H1 (cell line): ENCODE measurements at regions not wholly inside any gene's neighbourhood (a gene's known extent, or its start where the extent isn't known, plus 50 kb on each side); places are given as distances from the start of the nearest gene placed in this dataset.

ENCODE experiments used
- CTCF ChIA-PET: fragments of 300-600 bp; sonication (Branson Sonifier 250); formaldehyde crosslinking; loops from one replicate; lab custom pipeline; 2021; ENCODE audit not compliant: partially characterized antibody; lab: Charles Lee
- POLR2A ChIA-PET: fragments of 300-600 bp; sonication (Branson Sonifier 250); formaldehyde crosslinking; loops from one replicate; lab custom pipeline; 2021; ENCODE audit warnings: inconsistent platforms; ENCODE audit not compliant: partially characterized antibody; lab: Charles Lee
- DNase-seq, 2 experiments: peaks; one replicate each; pipeline versions ENCODE4 v3.0.0 to v3.0.0-alpha.2; 2010 to 2022; ENCODE audit warnings: low spot score in 2 of 2, low read depth in 1 of 2, mixed read lengths in 1 of 2
- FAIRE-seq: peaks from 2 replicates; lab custom pipeline; 2011; peaks lifted over from hg19 to GRCh38; lab: Jason Lieb, UNC
- H2AFZ ChIP-seq: 2 replicates; pipeline ENCODE4 v1.8.1; 2012; ENCODE audit warnings: low read length, inconsistent platforms
- H2AK5ac ChIP-seq: 2 replicates; pipeline ENCODE4 v1.6.1; 2013; ENCODE audit warnings: low read depth, low read length
- H2BK120ac ChIP-seq: replicated peaks from 2 replicates; pipeline ENCODE3; 2013; ENCODE audit warnings: low read depth, low read length, inconsistent platforms
- H2BK12ac ChIP-seq: 2 replicates; pipeline ENCODE4 v1.6.1; 2013; ENCODE audit warnings: low read depth, low read length
- H2BK15ac ChIP-seq: 2 replicates; pipeline ENCODE4 v1.6.1; 2013; ENCODE audit warnings: low read length
- H2BK20ac ChIP-seq: 2 replicates; pipeline ENCODE4 v1.6.1; 2013; ENCODE audit warnings: low read length
- H2BK5ac ChIP-seq: 2 replicates; pipeline ENCODE4 v1.6.1; 2013; ENCODE audit warnings: low read depth, low read length
- H3K14ac ChIP-seq: 2 replicates; pipeline ENCODE4 v1.6.1; 2013; ENCODE audit warnings: inconsistent platforms; ENCODE audit not compliant: insufficient read length
- H3K18ac ChIP-seq: 2 replicates; pipeline ENCODE4 v1.6.1; 2013; ENCODE audit warnings: low read length; ENCODE audit errors: extremely low read depth
- H3K23ac ChIP-seq: 2 replicates; pipeline ENCODE4 v1.6.1; 2013; ENCODE audit warnings: inconsistent platforms; ENCODE audit not compliant: insufficient read length
- H3K23me2 ChIP-seq: 2 replicates; pipeline ENCODE4 v1.6.1; 2013; ENCODE audit warnings: low read depth, low read length
- H3K27ac ChIP-seq: 2 replicates; pipeline ENCODE4 v1.6.1; 2011; ENCODE audit warnings: low read depth, low read length, inconsistent platforms
- H3K27me3 ChIP-seq, 4 experiments: replicated peaks in 1 of 4; 1 replicate in 1 of 4; 2 replicates in 3 of 4; pipeline versions ENCODE4 v1.6.1 to v1.8.1; 2011 to 2013; ENCODE audit warnings: low read length in 3 of 4, mild to moderate bottlenecking in 3 of 4, inconsistent platforms in 2 of 4, mixed read lengths in 2 of 4, moderate library complexity in 1 of 4; ENCODE audit not compliant: control insufficient read depth in 3 of 4, insufficient read depth in 3 of 4; ENCODE audit errors: extremely low read depth in 1 of 4
- H3K36me3 ChIP-seq, 4 experiments: 2 replicates each; pipeline versions ENCODE4 v1.6.1 to v1.8.1; 2011 to 2013; ENCODE audit warnings: mild to moderate bottlenecking in 4 of 4, low read length in 3 of 4, moderate library complexity in 2 of 4, control low read depth in 1 of 4, inconsistent platforms in 1 of 4; ENCODE audit not compliant: insufficient read depth in 4 of 4, control insufficient read depth in 2 of 4
- H3K4ac ChIP-seq: replicated peaks from 2 replicates; pipeline ENCODE3; 2013; ENCODE audit warnings: low read length, low read depth, mixed read lengths, inconsistent platforms; ENCODE audit not compliant: insufficient read length
- H3K4me1 ChIP-seq, 4 experiments: replicated peaks in 1 of 4; 1 replicate in 1 of 4; 2 replicates in 3 of 4; pipeline versions ENCODE4 v1.6.1 to v1.8.1; 2011 to 2013; ENCODE audit warnings: low read length in 3 of 4, inconsistent platforms in 2 of 4, mixed read lengths in 1 of 4; ENCODE audit not compliant: insufficient read depth in 4 of 4, control insufficient read depth in 3 of 4
- H3K4me2 ChIP-seq, 2 experiments: 2 replicates each; pipeline versions ENCODE4 v1.6.1 to v1.8.1; 2011 to 2013; ENCODE audit warnings: low read depth in 2 of 2, low read length in 2 of 2, control low read depth in 1 of 2, inconsistent platforms in 1 of 2, mild to moderate bottlenecking in 1 of 2; ENCODE audit not compliant: insufficient read depth in 1 of 2
- H3K4me3 ChIP-seq, 4 experiments: fragments of 200-600, 300-600 bp in 1 of 4; sonication (generic), shearing (Covaris generic), sonication (Bioruptor Twin) in 1 of 4; 2 replicates each; pipeline versions ENCODE4 v1.5.1 to v1.8.1; 2011 to 2016; ENCODE audit warnings: low read length in 4 of 4, low read depth in 3 of 4, control low read depth in 2 of 4, inconsistent platforms in 2 of 4, mild to moderate bottlenecking in 2 of 4, mixed read lengths in 1 of 4, moderate library complexity in 1 of 4; ENCODE audit not compliant: insufficient read depth in 2 of 4; ENCODE audit errors: extremely low read depth in 1 of 4
- H3K56ac ChIP-seq: replicated peaks from 2 replicates; pipeline ENCODE3; 2013; ENCODE audit warnings: low read depth, mild to moderate bottlenecking, mixed read lengths, low read length, inconsistent platforms; ENCODE audit not compliant: insufficient read length
- H3K79me1 ChIP-seq: 2 replicates; pipeline ENCODE4 v1.6.1; 2013; ENCODE audit warnings: low read depth, low read length, control low read depth
- H3K79me2 ChIP-seq, 2 experiments: 2 replicates each; pipeline versions ENCODE4 v1.6.1 to v1.8.1; 2012 to 2013; ENCODE audit warnings: low read length in 2 of 2, mild to moderate bottlenecking in 2 of 2, inconsistent platforms in 1 of 2; ENCODE audit not compliant: insufficient read depth in 2 of 2, control insufficient read depth in 1 of 2
- H3K9ac ChIP-seq, 4 experiments: replicated peaks in 1 of 4; 1 replicate in 1 of 4; 2 replicates in 3 of 4; pipeline versions ENCODE4 v1.6.1 to v1.8.1; 2011 to 2013; ENCODE audit warnings: low read depth in 3 of 4, low read length in 3 of 4, control low read depth in 2 of 4, mild to moderate bottlenecking in 2 of 4, moderate library complexity in 2 of 4, inconsistent platforms in 1 of 4; ENCODE audit errors: extremely low read depth in 1 of 4
- H3K9me3 ChIP-seq, 2 experiments: 2 replicates each; pipeline versions ENCODE4 v1.6.1 to v1.8.1; 2012 to 2013; ENCODE audit warnings: mild to moderate bottlenecking in 2 of 2, moderate library complexity in 2 of 2, control low read depth in 1 of 2, inconsistent platforms in 1 of 2, low read depth in 1 of 2, low read length in 1 of 2, mixed read lengths in 1 of 2; ENCODE audit not compliant: insufficient read depth in 2 of 2
- H4K20me1 ChIP-seq, 2 experiments: replicated peaks in 1 of 2; 2 replicates each; pipeline versions ENCODE3 to v1.8.1; 2011 to 2013; ENCODE audit warnings: inconsistent platforms in 2 of 2, low read length in 2 of 2, mild to moderate bottlenecking in 1 of 2; ENCODE audit not compliant: insufficient read depth in 2 of 2, control insufficient read depth in 1 of 2
- H4K5ac ChIP-seq: 2 replicates; pipeline ENCODE4 v1.6.1; 2013; ENCODE audit warnings: low read length, low read depth, mixed read lengths, inconsistent platforms; ENCODE audit not compliant: insufficient read length
- H4K8ac ChIP-seq: 2 replicates; pipeline ENCODE4 v1.8.0; 2013; ENCODE audit warnings: mild to moderate bottlenecking, moderate library complexity, low read length, inconsistent platforms; ENCODE audit not compliant: insufficient read depth; ENCODE audit errors: extremely low read depth
- H4K91ac ChIP-seq: replicated peaks from 2 replicates; pipeline ENCODE3; 2013; ENCODE audit warnings: low read length, mixed read lengths, inconsistent platforms; ENCODE audit not compliant: insufficient read length
- BCL11A ChIP-seq, 2 experiments: IDR thresholded peaks; one replicate each; pipeline ENCODE4 v1.6.1; 2011; ENCODE audit warnings: low read depth in 2 of 2, low read length in 2 of 2, mild to moderate bottlenecking in 2 of 2
- BRCA1 ChIP-seq: IDR thresholded peaks from 2 replicates; pipeline ENCODE4 v1.6.1; 2012; ENCODE audit warnings: low read depth, low read length, improper control_type of control experiment
- CEBPB ChIP-seq: IDR thresholded peaks from 2 replicates; pipeline ENCODE4 v1.6.1; 2012; ENCODE audit warnings: low read depth, low read length
- CREB1 ChIP-seq: IDR thresholded peaks from 2 replicates; pipeline ENCODE4 v1.6.1; 2012; ENCODE audit warnings: inconsistent platforms
- CTBP2 ChIP-seq: IDR thresholded peaks from 2 replicates; pipeline ENCODE4 v1.7.0; 2011; ENCODE audit warnings: borderline replicate concordance, mild to moderate bottlenecking, moderate library complexity, mixed read lengths, low read length; ENCODE audit not compliant: insufficient read depth, insufficient read length
- EZH2 ChIP-seq: fragments of 200-600 bp; sonication (generic); IDR thresholded peaks from 2 replicates; pipeline ENCODE4 v1.7.1; 2012; ENCODE audit warnings: low read depth, mild to moderate bottlenecking, moderate library complexity, low read length, inconsistent platforms; ENCODE audit not compliant: severe bottlenecking
- GTF2F1 ChIP-seq: IDR thresholded peaks from 2 replicates; pipeline ENCODE4 v1.6.1; 2012; ENCODE audit warnings: low read depth, low read length, improper control_type of control experiment, borderline replicate concordance
- HDAC6 ChIP-seq: IDR thresholded peaks from one replicate; pipeline ENCODE4 v1.7.1; 2012; ENCODE audit warnings: low read depth, mild to moderate bottlenecking, inconsistent platforms, low read length, moderate library complexity
- KDM4A ChIP-seq: IDR thresholded peaks from one replicate; pipeline ENCODE4 v1.7.1; 2012; ENCODE audit warnings: low read depth, mild to moderate bottlenecking, moderate library complexity, low read length, inconsistent platforms; ENCODE audit not compliant: severe bottlenecking
- RBBP5 ChIP-seq: IDR thresholded peaks from 2 replicates; pipeline ENCODE4 v1.7.1; 2012; ENCODE audit warnings: low read depth, mild to moderate bottlenecking, inconsistent platforms, low read length, moderate library complexity, borderline replicate concordance
- SIN3A ChIP-seq, 2 experiments: IDR thresholded peaks in 1 of 2; conservative IDR thresholded peaks in 1 of 2; 2 replicates each; pipeline ENCODE4 v1.6.1; 2011 to 2012; ENCODE audit warnings: low read length in 2 of 2, improper control_type of control experiment in 1 of 2, low read depth in 1 of 2, mild to moderate bottlenecking in 1 of 2
- SP4 ChIP-seq: IDR thresholded peaks from 2 replicates; pipeline ENCODE4 v1.6.1; 2012; ENCODE audit warnings: low read length, inconsistent platforms
- TCF12 ChIP-seq: IDR thresholded peaks from 2 replicates; pipeline ENCODE4 v1.6.1; 2011; ENCODE audit warnings: low read depth, mild to moderate bottlenecking, low read length
- TEAD4 ChIP-seq: IDR thresholded peaks from 2 replicates; pipeline ENCODE4 v1.6.1; 2012; ENCODE audit warnings: low read depth, low read length, inconsistent platforms, mixed read lengths
- ZNF274 ChIP-seq: IDR thresholded peaks from 2 replicates; pipeline ENCODE4 v1.7.0; 2012; ENCODE audit warnings: low read length, borderline replicate concordance; ENCODE audit errors: extremely low read depth
- WGBS, 2 experiments: shearing (Covaris generic) in 1 of 2; methylation state at CpG; one replicate each; pipeline versions ENCODE4 v1.1.6 to v1.1.7; 2013 to 2015; ENCODE audit warnings: low lambda C conversion rate in 2 of 2, mixed read lengths in 2 of 2, inconsistent platforms in 1 of 2, low coverage in 1 of 2, missing lambda C conversion rate in 1 of 2; ENCODE audit not compliant: insufficient replicate concordance in 2 of 2, insufficient coverage in 1 of 2, insufficient read length in 1 of 2; ENCODE audit errors: extremely low coverage in 1 of 2, missing lambda C conversion rate in 1 of 2; 5-methylcytosine and 5-hydroxymethylcytosine counted together

- no peak overlapping the region for H3K9ac ChIP-seq
- H2BK15ac ChIP-seq = no peak overlapping the region
- H3K9me3 ChIP-seq = no peaks in the 10 kb centered on the region
- H2BK20ac ChIP-seq = no peak overlapping the region
- no peaks in the 10 kb centered on the region for H3K36me3 ChIP-seq
- no peaks in the 10 kb centered on the region for H4K20me1 ChIP-seq
- 96% methylated on average over 1 of the region's 1 CpG; no CpG with 5 or more reads in 1 of the 2 experiments for WGBS, 2 experiments
- H3K4me2 ChIP-seq = no peak overlapping the region
- no peaks in the 10 kb centered on the region for H3K4me1 ChIP-seq
- H2BK12ac ChIP-seq = no peak overlapping the region
- no peaks in the 10 kb centered on the region for H3K27me3 ChIP-seq
- no peak overlapping the region for H3K56ac ChIP-seq
- CTCF ChIA-PET = interaction anchor here (1.8 to 2.2 kb wide), 2 partner anchors 8 to 472 kb away, joined by 6 to 10 read pairs; no protein-coding TSS in a partner anchor
- no peak overlapping the region for H3K18ac ChIP-seq
- no peak overlapping the region for H4K91ac ChIP-seq
- H3K27ac ChIP-seq = no peak overlapping the region
- no peak overlapping the region for H4K5ac ChIP-seq
- FAIRE-seq = no peak
- H3K14ac ChIP-seq = no peak overlapping the region
- H3K4me3 ChIP-seq = no peak overlapping the region
- H3K23ac ChIP-seq = no peak overlapping the region
- H2AK5ac ChIP-seq = no peak overlapping the region
- H4K8ac ChIP-seq = no peak overlapping the region
- H2AFZ ChIP-seq = no peak overlapping the region
- H2BK120ac ChIP-seq = no peak overlapping the region
- H3K4ac ChIP-seq = no peak overlapping the region
- H3K79me2 ChIP-seq = no peaks in the 10 kb centered on the region
- H3K79me1 ChIP-seq = no peaks in the 10 kb centered on the region
- H3K23me2 ChIP-seq = no peaks in the 10 kb centered on the region
- POLR2A ChIA-PET = no interaction called here
- no peak overlapping the region for H2BK5ac ChIP-seq
- DNase-seq = no peak
- TF ChIP-seq BCL11A (IDR thresholded peaks at IDR 0.05; ENCODE audit: low read depth in 2 of 2, low read length in 2 of 2) (no peak), CREB1 (no peak), CTBP2 (no peak), TEAD4 (no peak), RBBP5 (no peak), HDAC6 (no peak), CEBPB (no peak), TCF12 (no peak), ZNF274 (no peak), SP4 (no peak), BRCA1 (no peak), GTF2F1 (no peak), EZH2 (no peak), SIN3A (conservative IDR thresholded peaks at IDR 0.05 in 1 of 2, IDR thresholded peaks at IDR 0.05 in 1 of 2; ENCODE audit: low read depth in 1 of 2, low read length in 2 of 2) (no peak), KDM4A (no peak)
These were observed 164.5 kb downstream of the ZMAT3 start for GRCh38 chr3:178907081-178907480.
